HUES64 (cell line): ENCODE measurements at regions not wholly inside any gene's neighbourhood (a gene's known extent, or its start where the extent isn't known, plus 50 kb on each side); places are given as distances from the start of the nearest gene placed in this dataset.

Experiments used
- H3K27ac ChIP-seq: 2 replicates; pipeline ENCODE4 v1.7.0; 2013; ENCODE audit warnings: low read depth, low read length, inconsistent platforms
- H3K27me3 ChIP-seq: 2 replicates; pipeline ENCODE4 v1.6.1; 2013; ENCODE audit warnings: mild to moderate bottlenecking, low read length; ENCODE audit not compliant: insufficient read depth
- H3K36me3 ChIP-seq: 2 replicates; pipeline ENCODE4 v1.6.1; 2013; ENCODE audit warnings: mild to moderate bottlenecking, low read length; ENCODE audit not compliant: insufficient read depth
- H3K4me1 ChIP-seq: 2 replicates; pipeline ENCODE4 v1.6.1; 2013; ENCODE audit warnings: mild to moderate bottlenecking, low read length, moderate library complexity; ENCODE audit not compliant: insufficient read depth
- H3K4me3 ChIP-seq: 2 replicates; pipeline ENCODE4 v1.5.1; 2013; ENCODE audit warnings: mild to moderate bottlenecking, low read length, moderate library complexity
- H3K9ac ChIP-seq: 2 replicates; pipeline ENCODE4 v1.6.1; 2013; ENCODE audit warnings: mild to moderate bottlenecking, low read depth, low read length
- H3K9me3 ChIP-seq: 2 replicates; pipeline ENCODE4 v1.6.1; 2013; ENCODE audit warnings: low read depth, low read length; ENCODE audit not compliant: insufficient read depth
- WGBS: fragments of 150-250, 120-280 bp; methylation state at CpG from one replicate; pipeline ENCODE4 v1.1.7; 2013; ENCODE audit warnings: missing lambda C conversion rate; 5-methylcytosine and 5-hydroxymethylcytosine counted together

GRCh38 chr11:109749476-109749875 lies 327.5 kb downstream of the C11orf87 start:
- Histone ChIP-seq H3K27ac (no peak overlapping the region), H3K4me3 (no peak overlapping the region), H3K4me1 (peaks cover 7% of the 10 kb centered on the region; the same call in 1 of the 2 replicates), H3K9me3 (no peaks in the 10 kb centered on the region), H3K9ac (no peak overlapping the region), H3K27me3 (no peaks in the 10 kb centered on the region), H3K36me3 (no peaks in the 10 kb centered on the region)
- no CpG with 5 or more reads among the region's 1 CpG for WGBS

GRCh38 chr11:109750964-109751363 lies 329.0 kb downstream of the C11orf87 start:
- no peak overlapping the region for H3K27ac ChIP-seq
- 90% methylated on average over 1 of the region's 2 CpGs for WGBS
- H3K4me1 ChIP-seq: peaks cover 7% of the 10 kb centered on the region; the same call in 1 of the 2 replicates
- H3K9me3 ChIP-seq: no peaks in the 10 kb centered on the region
- no peak overlapping the region for H3K4me3 ChIP-seq
- no peak overlapping the region for H3K9ac ChIP-seq
- no peaks in the 10 kb centered on the region for H3K36me3 ChIP-seq
- H3K27me3 ChIP-seq: no peaks in the 10 kb centered on the region

GRCh38 chr11:109752212-109752825 lies 330.3 kb downstream of the C11orf87 start:
- Histone ChIP-seq H3K9ac (no peak overlapping the region), H3K27ac (no peak overlapping the region), H3K27me3 (no peaks in the 10 kb centered on the region), H3K4me1 (peaks cover 7% of the 10 kb centered on the region; the same call in 1 of the 2 replicates), H3K36me3 (no peaks in the 10 kb centered on the region), H3K9me3 (no peaks in the 10 kb centered on the region), H3K4me3 (no peak overlapping the region)
- WGBS: 96% methylated on average over 5 of the region's 5 CpGs

GRCh38 chr11:109756521-109756920 lies 334.5 kb downstream of the C11orf87 start:
- Histone ChIP-seq H3K4me3 (no peak overlapping the region), H3K27ac (no peak overlapping the region)
- no CpG with 5 or more reads among the region's 1 CpG for WGBS

GRCh38 chr11:109756951-109757350 lies 335.0 kb downstream of the C11orf87 start:
- Histone ChIP-seq H3K27ac (no peak overlapping the region), H3K36me3 (no peaks in the 10 kb centered on the region), H3K27me3 (no peaks in the 10 kb centered on the region), H3K9me3 (no peaks in the 10 kb centered on the region), H3K4me1 (no peaks in the 10 kb centered on the region), H3K4me3 (no peak overlapping the region), H3K9ac (no peak overlapping the region)
- 96% methylated on average over 2 of the region's 3 CpGs for WGBS

More at GRCh38 chr11:109756521-109756920, 334.5 kb downstream of the C11orf87 start:
- Histone ChIP-seq H3K9me3 (no peaks in the 10 kb centered on the region), H3K9ac (no peak overlapping the region), H3K36me3 (no peaks in the 10 kb centered on the region), H3K27me3 (no peaks in the 10 kb centered on the region), H3K4me1 (peaks cover 3% of the 10 kb centered on the region; the same call in 1 of the 2 replicates)

GRCh38 chr11:109762546-109762945 lies 330.6 kb upstream of the ZC3H12C start:
- Histone ChIP-seq H3K9ac (no peak overlapping the region), H3K27ac (no peak overlapping the region), H3K27me3 (no peaks in the 10 kb centered on the region)

GRCh38 chr11:109765709-109766311 lies 327.4 kb upstream of the ZC3H12C start:
- Histone ChIP-seq H3K9me3 (no peaks in the 10 kb centered on the region), H3K27ac (no peak overlapping the region), H3K4me3 (no peak overlapping the region), H3K36me3 (no peaks in the 10 kb centered on the region), H3K27me3 (no peaks in the 10 kb centered on the region), H3K9ac (no peak overlapping the region), H3K4me1 (peaks cover 8% of the 10 kb centered on the region; the same call in 1 of the 2 replicates)
- 94% methylated on average over 5 of the region's 5 CpGs for WGBS

More at GRCh38 chr11:109762546-109762945, 330.6 kb upstream of the ZC3H12C start:
- WGBS: 94% methylated on average over 2 of the region's 3 CpGs
- Histone ChIP-seq H3K9me3 (no peaks in the 10 kb centered on the region), H3K4me1 (peaks cover 8% of the 10 kb centered on the region; the same call in 1 of the 2 replicates), H3K4me3 (no peak overlapping the region), H3K36me3 (no peaks in the 10 kb centered on the region)

- Histone ChIP-seq H3K4me1 (no peaks in the 10 kb centered on the region), H3K4me3 (no peak overlapping the region), H3K27ac (no peak overlapping the region), H3K36me3 (no peaks in the 10 kb centered on the region), H3K27me3 (no peaks in the 10 kb centered on the region), H3K9ac (no peak overlapping the region), H3K9me3 (no peaks in the 10 kb centered on the region)
- 93% methylated on average over 4 of the region's 4 CpGs for WGBS
These were observed 323.3 kb upstream of the ZC3H12C start for GRCh38 chr11:109769858-109770257.

GRCh38 chr11:109770323-109770722 lies 322.9 kb upstream of the ZC3H12C start:
- Histone ChIP-seq H3K4me1 (no peaks in the 10 kb centered on the region), H3K27ac (no peak overlapping the region), H3K27me3 (no peaks in the 10 kb centered on the region), H3K9ac (no peak overlapping the region), H3K36me3 (no peaks in the 10 kb centered on the region), H3K9me3 (no peaks in the 10 kb centered on the region), H3K4me3 (no peak overlapping the region)

GRCh38 chr11:109772892-109773291 lies 320.3 kb upstream of the ZC3H12C start:
- H3K9me3 ChIP-seq: no peaks in the 10 kb centered on the region
- 100% methylated on average over 1 of the region's 1 CpG for WGBS
- no peak overlapping the region for H3K4me3 ChIP-seq
- H3K27ac ChIP-seq: no peak overlapping the region
- H3K9ac ChIP-seq: no peak overlapping the region
- no peaks in the 10 kb centered on the region for H3K4me1 ChIP-seq
- no peaks in the 10 kb centered on the region for H3K36me3 ChIP-seq
- H3K27me3 ChIP-seq: no peaks in the 10 kb centered on the region

GRCh38 chr11:109775686-109776085 lies 317.5 kb upstream of the ZC3H12C start:
- H3K27ac ChIP-seq: no peak overlapping the region
- H3K4me1 ChIP-seq: no peaks in the 10 kb centered on the region
- H3K9me3 ChIP-seq: no peaks in the 10 kb centered on the region
- no peaks in the 10 kb centered on the region for H3K36me3 ChIP-seq
- no peak overlapping the region for H3K9ac ChIP-seq
- no peak overlapping the region for H3K4me3 ChIP-seq
- WGBS: 81% methylated on average over 2 of the region's 2 CpGs
- no peaks in the 10 kb centered on the region for H3K27me3 ChIP-seq
